ENCODE measurements at regions not wholly inside any gene's neighbourhood (a gene's known extent, or its start where the extent isn't known, plus 50 kb on each side); places are given as distances from the start of the nearest gene placed in this dataset.

- H3K4me3 ChIP-seq (ENCODE audit: low read depth, low read length) = no peak overlapping the region
- DNase-seq (ENCODE audit: low read depth) = no peak
- no peak for TF ChIP-seq CTCF (conservative IDR thresholded peaks at IDR 0.05; ENCODE audit: low read depth, low read length)
Measured at GRCh38 chr10:9035355-9035754, 980.9 kb downstream of the GATA3 start.

- H3K4me3 ChIP-seq (ENCODE audit: low read depth, low read length) = no peak overlapping the region
- DNase-seq (ENCODE audit: low read depth) = no peak
Measured at GRCh38 chr10:9036711-9037204, 982.3 kb downstream of the GATA3 start.

GRCh38 chr10:9038146-9038714 is 983.7 kb downstream of the GATA3 start:
- no peak for DNase-seq (ENCODE audit: low read depth)
- TF ChIP-seq CTCF (conservative IDR thresholded peaks at IDR 0.05; ENCODE audit: low read depth, low read length) = no peak
- no peak overlapping the region for H3K4me3 ChIP-seq (ENCODE audit: low read depth, low read length)

More at GRCh38 chr10:9036711-9037204, 982.3 kb downstream of the GATA3 start:
- TF ChIP-seq CTCF (conservative IDR thresholded peaks at IDR 0.05; ENCODE audit: low read depth, low read length) = no peak

- H3K4me3 ChIP-seq (ENCODE audit: low read depth, low read length) = no peak overlapping the region
- DNase-seq (ENCODE audit: low read depth) = no peak
- TF ChIP-seq CTCF (conservative IDR thresholded peaks at IDR 0.05; ENCODE audit: low read depth, low read length) = no peak
Measured at GRCh38 chr10:9043466-9043865, 989.0 kb downstream of the GATA3 start.

GRCh38 chr10:9045311-9045710 is 990.8 kb downstream of the GATA3 start:
- H3K4me3 ChIP-seq (ENCODE audit: low read depth, low read length) = no peak overlapping the region
- TF ChIP-seq CTCF (conservative IDR thresholded peaks at IDR 0.05; ENCODE audit: low read depth, low read length) = no peak
- DNase-seq (ENCODE audit: low read depth) = no peak

GRCh38 chr10:9051328-9051974 is 997.0 kb downstream of the GATA3 start:
- H3K4me3 ChIP-seq (ENCODE audit: low read depth, low read length) = no peak overlapping the region
- no peak for TF ChIP-seq CTCF (conservative IDR thresholded peaks at IDR 0.05; ENCODE audit: low read depth, low read length)
- DNase-seq (ENCODE audit: low read depth) = no peak

- no peak for TF ChIP-seq CTCF (conservative IDR thresholded peaks at IDR 0.05; ENCODE audit: low read depth, low read length)
- no peak for DNase-seq (ENCODE audit: low read depth)
- no peak overlapping the region for H3K4me3 ChIP-seq (ENCODE audit: low read depth, low read length)
Measured at GRCh38 chr10:9052767-9053166, 998.3 kb downstream of the GATA3 start.

Measured in choroid plexus epithelial cell (primary cell).